GM19099 (cell line): ENCODE measurements at regions not wholly inside any gene's neighbourhood (a gene's known extent, or its start where the extent isn't known, plus 50 kb on each side); places are given as distances from the start of the nearest gene placed in this dataset.

Source experiments
- POLR2A ChIP-seq: IDR thresholded peaks from 3 replicates; pipeline ENCODE4 v1.6.1; 2011; ENCODE audit warnings: low read depth; ENCODE audit not compliant: insufficient read length; ENCODE audit errors: extremely low read depth

DNA sequence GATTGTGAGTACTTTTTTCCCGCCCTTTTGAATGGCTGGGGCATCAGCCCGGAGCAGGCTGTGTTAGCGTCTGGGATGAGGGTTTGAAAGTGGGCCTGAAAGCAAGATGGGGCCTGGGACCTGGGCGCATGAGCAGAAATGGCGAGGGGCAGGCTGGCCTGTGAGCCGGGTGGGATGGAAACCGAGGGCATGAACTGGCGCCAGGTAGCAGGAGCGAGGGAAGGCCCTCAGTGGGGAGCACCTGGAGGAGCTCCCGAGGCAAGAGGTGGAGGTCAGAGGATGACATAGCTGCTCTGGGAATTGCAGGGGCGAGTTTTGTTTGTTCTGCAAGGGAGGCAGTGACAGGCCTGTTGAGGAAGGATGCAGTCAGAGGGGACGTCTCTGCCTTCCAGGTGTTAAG, 68.6 kb downstream of the RGS12 start:
- no peak for TF ChIP-seq POLR2A

DNA sequence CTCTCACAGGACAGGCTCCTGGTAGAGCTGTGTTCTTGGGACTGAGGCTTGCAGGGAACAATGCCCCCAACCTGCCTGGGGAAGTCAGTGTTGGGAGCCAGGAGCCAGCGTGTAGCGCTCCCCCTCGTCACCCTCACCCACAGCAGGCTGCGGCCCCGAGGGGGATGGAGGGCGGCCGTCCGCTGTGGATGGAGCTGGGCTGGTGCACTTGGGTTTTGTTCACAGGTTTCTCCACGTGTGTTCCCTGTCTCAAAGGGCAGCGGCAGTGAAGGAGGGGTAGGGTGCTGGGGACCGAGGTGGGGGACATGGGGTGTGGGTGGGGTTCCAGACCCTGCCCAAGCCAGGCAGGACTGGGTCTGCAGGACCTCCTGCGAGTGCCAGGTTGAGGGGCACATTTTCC, 69.1 kb downstream of the RGS12 start:
- TF ChIP-seq POLR2A = no peak

DNA sequence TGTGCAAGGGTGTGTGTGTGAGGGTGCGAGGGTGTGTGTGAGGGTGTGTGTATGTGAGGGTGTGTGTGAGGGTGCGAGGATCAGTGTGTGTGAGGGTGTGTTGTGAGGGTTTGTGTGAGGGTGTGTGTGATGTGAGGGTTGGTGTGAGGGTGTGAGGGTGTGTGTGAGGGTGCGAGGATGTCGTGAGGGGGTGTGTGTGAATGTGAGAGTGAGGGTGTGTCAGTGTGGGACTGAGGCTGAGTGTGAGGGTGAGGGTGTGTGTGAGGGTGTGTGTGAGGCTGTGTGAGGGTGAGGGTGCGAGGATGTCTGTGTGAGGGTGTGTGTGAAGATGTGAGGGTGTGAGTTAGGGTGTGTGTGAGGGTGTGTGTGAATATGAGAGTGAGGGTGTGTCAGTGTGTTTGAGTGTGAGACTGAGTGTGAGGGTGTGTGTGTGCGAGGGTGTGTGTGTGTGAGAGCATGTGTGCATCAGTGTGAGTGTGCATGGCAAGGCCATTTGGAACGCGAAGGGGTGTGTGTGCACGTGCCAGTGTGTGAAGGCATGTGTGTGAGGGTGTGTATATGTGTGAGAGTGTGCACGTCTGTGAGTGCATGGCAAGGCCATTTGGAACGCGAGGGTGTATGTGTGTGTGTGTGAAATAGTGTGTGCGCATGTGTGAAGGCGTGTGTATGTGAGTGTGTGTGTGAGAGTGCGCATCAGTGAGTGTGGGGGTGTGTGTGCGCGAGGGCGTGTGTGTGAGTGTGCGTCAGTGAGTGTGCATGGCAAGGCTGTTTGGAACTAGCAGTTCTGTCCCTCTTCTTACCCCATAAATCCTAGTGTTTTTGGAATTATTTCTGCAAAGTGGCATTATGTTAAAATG, 69.8 kb downstream of the RGS12 start:
- no peak for TF ChIP-seq POLR2A

DNA sequence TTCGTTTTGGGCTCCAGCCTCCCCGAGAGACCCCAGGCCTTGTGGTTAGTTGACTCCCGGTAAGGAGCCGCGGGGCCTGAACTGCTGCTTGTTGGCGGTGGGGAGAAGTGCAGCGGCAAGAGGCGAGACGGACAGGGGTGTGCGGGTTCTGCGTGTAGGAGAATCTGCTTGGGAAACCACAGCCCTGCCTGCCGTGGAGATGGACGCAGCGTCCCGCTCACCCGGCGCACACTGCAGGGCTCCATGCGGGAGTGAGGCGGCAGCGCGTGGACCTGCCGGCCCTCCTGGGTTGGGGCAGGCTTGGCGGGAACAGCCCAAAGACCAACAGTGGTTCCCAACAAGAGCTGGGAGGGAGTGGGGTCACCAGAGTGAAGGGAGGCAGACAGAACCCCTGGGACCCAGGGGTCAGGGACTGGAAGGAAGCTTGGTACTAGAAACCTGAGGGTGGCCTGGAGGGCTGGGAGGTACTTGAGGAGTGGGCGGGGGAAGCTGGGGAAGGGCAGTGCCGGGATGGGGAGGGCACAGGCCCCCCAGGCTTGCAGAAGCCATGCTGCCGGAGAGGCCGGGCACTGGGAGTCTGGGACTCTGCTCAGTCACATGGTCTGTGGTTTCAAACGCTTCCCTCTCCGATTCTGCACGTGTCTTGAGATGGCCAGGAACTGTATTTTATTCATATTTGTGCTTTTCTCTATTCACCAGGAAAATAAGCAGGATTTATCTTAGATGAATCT, 70.8 kb downstream of the RGS12 start:
- TF ChIP-seq POLR2A = no peak

DNA sequence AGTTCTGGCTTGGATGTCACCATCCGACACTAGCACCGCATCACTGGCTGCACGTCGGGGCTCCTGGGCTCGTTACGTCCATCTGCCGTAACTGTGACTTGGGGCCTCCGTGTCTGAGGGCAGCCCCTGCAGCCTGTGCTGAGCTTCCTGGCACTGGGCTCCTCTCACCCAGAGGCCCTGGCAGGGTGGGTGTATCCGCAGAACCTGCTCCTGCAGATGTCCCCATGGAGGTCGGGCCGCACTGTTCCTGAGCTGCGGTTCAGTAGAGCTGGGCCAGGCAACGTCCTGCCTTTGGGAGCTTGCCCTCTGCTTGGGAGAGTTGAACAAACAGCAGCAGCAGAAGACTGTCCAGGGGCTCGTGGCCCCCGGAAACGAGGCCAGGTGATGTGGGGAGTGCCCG, 71.4 kb downstream of the RGS12 start:
- no peak for TF ChIP-seq POLR2A

DNA sequence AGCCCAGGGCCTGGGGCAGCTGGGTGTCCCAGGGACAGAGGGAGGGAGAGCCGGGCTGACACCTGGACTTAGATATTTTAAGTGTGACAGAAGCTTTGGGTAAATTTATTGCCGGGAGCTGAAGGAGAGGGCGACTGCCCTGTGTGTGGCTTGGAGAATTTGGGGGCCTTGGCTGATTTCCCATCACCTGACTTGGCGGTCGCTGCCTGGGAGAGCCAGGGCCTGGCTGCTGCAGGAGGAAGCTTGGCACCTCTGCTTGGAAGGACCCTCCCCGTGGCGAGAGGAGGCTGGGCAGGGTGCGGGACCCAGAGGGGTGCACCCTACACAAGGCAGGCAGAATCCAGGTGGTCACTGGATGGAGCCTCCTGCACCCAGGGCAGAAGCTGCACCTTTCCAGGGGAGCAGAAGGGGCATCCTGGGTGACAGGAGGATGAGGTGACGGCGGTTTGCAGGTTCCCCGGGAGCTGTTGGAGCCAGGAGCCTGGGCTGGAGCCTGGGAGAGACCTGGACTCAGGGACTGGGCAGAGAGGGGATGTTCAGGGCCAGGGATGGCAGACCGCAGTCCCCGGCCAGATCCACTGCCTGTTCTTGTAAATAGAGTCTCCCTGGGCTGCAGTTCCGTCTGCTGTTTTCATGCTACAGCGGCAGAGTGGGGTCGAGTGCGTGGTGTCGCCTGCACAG, 72.0 kb downstream of the RGS12 start:
- no peak for TF ChIP-seq POLR2A

DNA sequence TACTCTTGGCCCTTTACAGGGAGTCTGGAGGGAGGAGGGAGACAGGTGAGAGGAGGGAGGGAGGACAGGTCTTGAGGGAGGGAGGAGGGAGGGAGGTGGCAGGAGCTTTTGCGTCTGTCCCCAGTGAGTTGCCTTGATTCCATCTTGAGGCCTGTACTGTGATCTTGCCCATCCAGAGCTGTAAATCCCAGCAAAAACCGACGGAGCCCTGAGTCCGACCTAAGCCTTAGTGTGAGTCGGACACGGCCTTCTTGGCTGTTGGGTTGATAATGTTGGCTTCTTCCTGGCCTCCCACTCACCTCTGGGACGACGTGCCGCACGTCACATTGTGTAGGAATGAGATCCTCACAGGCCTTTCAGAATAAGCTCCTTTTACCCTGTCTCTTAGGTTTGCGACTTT, 72.5 kb downstream of the RGS12 start:
- no peak for TF ChIP-seq POLR2A

DNA sequence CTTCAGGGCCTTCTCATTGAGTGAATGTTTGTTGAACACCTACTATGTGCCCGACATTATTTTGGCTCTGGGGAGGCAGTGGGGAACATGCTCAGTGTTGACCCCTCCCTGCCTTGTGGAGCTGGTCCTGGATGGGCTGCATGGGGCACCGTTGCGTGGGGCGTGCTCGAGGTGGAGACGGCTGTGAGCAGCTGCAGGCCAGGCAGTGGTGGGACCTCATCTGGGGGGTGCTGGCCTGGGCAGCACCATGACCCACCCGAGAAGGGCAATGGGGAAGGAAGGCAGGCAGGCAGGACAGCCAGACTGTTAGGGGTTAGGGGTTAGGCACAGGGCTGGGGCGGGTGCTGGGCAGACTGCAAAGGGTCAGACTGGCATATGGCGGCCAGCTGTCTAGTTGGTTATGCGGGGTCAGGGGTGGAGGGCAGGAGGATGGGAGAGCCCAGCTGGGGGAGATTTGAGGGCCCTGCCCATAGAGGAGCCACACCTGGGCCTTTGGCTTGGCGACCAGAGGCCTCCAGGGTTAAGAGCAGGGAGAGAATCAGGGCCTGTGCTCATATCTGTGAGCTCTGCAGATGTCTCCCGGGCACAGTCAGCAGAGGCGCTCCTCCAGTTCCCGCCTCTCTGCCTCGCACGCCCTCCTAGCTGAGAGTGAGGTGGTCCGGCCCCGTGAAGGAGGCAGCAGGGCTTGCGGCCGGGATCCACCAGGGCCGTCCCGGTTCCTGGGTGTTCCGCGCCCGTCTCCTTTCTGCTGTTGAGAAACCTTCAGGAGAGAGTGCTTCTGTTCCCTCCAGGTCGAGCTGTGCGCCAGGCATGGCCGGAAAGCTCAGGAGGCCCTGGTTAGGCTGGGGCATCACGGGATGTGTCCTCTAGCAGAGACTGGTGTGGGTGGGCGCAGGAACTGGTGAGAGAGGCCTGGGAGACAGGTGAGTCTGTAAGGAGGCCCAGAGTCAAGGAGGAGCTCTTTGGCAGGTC, 73.3 kb downstream of the RGS12 start:
- no peak for TF ChIP-seq POLR2A

DNA sequence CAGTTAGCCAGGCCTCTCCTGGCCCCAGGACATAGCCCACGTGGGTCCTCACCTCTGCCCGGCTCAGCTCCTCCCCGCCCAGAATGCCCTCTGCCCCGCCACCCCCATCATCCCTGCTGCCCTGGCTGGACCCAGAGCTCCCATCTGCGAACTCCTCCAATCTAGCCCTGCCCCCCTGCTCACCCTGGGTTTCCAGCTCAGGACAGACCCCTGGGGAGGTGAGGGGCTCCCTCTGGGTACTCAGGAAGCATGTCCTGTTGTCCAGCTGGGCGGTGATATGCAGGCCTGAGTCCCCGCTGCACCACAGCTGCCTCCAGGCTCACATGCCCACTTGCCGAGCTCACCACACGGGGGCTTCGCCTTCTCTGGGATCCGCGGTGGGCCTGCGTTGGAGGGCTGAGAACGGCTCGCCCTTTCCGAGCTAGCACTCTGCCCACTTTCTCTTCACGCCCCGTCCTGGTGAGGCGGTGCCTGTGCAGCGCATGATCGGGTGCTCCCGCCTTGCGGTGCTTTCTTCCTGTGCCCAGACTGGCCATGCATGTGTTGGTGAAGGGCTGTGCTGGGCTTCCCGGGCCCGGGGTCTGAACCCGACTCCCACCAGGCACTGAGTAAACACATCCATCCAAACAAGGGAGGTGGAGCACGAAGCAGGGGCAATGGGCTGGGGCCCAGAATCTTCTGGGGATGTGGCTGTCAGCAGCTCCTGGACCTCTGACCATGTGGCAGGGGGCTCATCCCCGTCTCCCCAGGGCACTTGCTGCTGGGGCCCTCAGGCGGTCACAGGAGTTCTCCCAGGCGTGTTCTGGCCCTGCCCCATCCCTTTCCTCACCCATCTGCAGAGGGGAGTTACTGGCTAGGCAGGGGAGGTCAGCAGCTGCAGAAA, 74.3 kb downstream of the RGS12 start:
- no peak for TF ChIP-seq POLR2A

DNA sequence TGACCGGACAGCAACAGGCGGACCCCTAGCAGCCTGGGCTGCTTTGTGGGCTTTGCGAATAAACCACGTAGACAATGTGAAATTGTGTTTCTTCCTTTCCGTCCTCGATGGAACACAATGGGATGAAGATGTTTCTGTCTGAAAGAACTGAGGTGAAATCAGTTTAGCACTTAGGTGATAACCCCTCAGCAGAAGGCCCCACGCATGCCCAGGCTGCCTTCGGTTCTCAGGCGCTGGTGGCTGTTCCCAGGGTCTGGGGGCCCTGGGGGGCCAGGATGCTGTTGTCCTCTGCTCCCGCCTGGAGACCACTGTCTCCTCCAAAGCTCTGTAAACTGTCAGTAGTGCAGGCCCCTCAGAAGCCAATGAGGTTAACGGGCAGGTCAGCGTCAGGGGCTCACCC, 73.9 kb upstream of the HGFAC start:
- TF ChIP-seq POLR2A = no peak

DNA sequence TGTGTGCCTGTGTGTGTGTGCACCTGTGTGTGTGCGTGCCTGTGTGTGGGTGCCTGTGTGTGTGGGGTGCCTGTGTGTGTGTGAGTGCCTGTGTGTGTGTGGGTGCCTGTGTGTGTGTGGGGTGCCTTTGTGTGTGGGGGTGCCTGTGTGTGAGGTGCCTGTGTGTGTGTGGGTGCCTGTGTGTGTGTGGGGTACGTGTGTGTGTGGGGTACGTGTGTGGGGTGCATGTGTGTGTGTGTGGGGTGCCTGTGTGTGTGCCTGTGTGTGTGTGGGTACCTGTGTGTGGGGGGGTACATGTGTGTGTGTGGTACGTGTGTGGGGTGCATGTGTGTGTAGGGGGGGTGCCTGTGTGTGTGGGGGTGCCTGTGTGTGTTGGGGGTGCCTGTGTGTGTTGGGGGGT, 73.4 kb upstream of the HGFAC start:
- no peak for TF ChIP-seq POLR2A

DNA sequence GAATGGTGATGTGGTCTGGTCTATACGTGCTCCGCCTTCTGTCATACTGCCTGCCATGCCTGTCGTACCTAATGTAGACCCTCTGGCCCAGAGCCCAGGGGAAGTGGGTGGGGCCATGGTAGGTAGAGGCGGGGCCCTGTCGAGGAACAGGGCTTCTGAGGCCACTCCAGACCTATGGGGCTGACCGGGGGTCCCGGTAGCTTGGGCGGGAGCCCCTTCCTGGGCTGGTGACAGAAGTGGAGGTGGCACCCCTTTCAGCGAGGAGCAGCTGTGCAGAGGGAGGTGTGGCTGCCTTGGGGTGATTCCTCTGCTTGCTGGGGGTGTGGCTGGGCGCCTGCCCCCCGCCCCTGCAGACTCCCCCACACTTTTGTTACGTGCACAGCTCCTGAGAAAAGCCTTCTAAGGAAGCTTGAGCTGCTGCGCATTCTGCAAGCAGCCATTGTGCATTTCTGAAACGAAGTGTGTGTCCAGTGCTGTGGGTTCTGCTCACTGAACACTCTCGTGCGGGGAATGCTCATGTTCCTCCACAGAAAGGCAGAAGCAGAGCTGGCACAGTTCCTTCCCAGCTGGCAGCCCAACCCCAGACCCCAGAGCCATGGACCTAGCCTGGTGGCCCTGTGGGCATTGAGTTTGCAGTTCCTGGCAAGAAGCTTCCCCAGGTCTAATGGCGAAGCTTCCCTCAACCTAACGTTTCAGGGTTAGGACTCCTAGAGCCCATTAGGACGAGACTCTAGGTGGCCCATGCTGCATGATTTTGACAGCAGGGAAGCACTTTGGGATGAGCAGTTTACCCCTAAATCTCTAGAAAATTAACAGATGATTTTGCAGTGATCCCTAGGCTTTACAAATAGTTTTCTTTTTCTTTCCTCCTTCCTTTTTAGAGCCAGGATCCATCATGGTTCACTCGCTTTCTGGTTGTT, 72.7 kb upstream of the HGFAC start:
- TF ChIP-seq POLR2A = no peak
